Caki2 (cell line): ENCODE measurements at regions not wholly inside any gene's neighbourhood (a gene's known extent, or its start where the extent isn't known, plus 50 kb on each side); places are given as distances from the start of the nearest gene placed in this dataset.
"Not testable (repeated sequence)": the region's sequence is repeated elsewhere in the genome, so short reads cannot be mapped to it uniquely, and the experiment has no call there.

Experiments used
- DNase-seq: peaks from one replicate; pipeline ENCODE4 v3.0.0-alpha.2; 2015; ENCODE audit warnings: low read depth
- in situ Hi-C: cut with HindIII; loops from 2 replicates; pipeline ENCODE4 v1.10.0; 2016; ENCODE audit warnings: low sequenced_read_pairs, low pct_unique_long_range_greater_than_20kb, mixed read lengths

DNA sequence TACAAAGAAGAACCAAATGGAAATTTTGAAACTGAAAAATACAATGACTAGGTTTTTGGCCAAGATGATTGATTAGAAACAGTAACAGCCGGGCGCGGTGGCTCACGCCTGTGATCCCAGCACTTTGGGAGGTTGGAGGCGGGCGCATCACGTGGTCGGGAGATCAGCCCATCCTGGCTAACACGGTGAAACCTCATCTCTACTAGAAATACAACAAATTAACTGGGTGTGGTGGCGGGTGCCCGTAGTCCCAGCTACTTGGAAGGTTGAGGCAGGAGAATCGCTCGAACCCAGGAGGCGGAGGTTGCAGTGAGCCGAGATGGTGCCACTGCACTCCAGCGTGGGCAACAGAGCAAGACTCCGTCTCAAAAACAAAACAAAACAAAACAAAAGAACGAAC lies 785.8 kb upstream of the DDX18 start:
- in situ Hi-C loops, DNase-seq: not testable (repeated sequence)

DNA sequence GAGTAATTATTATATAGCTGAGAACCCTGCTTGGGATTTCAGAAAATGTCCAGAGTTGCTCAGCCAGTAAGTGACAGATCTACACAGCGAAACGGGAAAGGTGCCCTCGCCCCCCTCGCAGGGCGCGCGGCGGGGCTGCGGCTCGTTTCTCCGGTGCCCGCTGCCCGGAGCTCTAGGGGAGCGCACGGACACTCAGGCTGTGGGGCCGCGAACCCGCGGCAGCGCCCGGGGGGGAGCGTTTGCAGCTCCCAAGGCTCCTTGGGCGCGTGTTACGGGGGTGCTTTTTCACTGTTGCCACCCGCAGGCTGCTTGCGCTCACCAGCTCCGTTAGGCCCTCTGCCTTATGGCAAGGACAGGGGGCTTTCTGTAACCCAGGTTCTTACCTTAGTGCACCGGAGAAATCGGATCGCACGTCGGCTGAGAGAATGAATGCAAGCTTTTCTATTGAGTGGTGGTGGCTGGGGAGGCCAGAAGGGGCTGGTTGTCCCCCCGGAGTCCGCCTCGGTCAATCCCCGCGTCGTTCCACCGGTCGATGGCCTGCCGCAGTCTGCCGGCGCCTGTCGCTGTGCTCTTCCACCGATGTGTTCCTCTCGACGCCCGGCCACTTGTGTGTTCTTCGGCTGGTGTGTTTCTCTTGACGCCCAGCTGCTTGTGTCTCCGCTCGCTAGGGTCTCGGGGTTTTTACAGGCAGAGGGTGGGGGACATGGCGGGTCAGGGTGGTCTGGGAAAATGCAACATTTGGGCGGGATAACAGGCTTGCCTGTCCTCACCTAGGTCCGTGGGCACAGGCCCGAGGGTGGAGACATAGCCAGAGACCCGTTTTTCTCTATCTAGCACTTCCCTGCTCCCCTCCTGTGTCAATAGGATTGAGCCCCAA lies 758.8 kb upstream of the DDX18 start:
- in situ Hi-C loops, result no loop called here
- DNase-seq, result no peak

DNA sequence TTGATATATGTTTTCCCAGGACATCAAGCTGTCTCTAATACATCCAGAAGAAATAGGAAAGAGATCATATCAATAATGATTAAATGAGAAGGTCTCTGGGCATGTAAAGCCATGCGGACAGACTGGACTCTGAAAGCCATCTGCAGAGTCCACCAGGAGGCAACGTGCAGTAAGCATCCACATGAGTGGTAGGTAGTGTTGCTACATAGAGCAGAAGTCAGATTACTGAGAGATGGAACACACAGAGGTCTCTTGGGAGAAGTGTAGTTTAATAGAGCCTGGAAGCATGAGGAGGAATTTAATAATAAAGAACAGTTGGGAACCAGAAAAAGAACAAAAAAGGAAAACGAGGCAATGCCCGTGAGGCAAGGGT lies 758.1 kb upstream of the DDX18 start:
- no peak for DNase-seq
- in situ Hi-C loops, result no loop called here

DNA sequence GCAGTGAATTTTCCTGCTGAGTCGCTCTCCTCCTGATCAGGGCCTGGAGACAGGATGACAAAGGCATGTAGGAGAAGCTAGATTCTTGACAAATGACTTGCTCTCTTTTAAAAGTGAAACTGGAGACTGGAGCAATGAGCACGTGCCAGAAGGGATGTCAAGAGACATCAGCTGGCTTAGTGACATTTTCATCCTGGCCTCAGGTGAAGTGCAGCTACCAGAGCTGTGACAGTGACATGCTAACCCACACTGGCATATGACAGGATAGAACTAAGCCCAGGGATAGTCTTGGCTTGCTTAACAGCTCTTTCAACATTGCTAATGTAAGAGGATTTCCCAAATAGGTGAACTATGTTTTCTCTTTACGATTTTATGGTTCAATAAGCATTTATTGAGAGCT lies 757.5 kb upstream of the DDX18 start:
- in situ Hi-C loops, result no loop called here
- no peak for DNase-seq

DNA sequence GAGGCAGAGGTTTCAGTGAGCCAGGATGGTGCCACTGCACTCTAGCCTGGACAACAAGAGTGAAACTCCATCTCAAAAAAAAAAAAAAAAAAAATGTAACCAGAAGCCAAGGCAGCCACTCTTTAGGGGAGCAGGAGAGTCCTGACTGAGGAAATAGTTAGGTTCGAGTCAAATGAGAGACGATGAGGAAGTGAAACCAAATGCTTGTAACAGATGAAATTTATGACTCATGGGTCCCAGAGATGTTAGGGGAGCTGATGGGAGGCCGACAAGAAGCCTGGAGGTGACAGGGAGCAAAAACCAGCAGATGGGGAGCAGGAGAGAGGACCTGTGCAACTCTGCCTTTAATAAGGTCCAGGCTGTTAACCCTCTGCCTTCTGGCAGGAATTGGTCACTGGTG lies 756.1 kb upstream of the DDX18 start:
- in situ Hi-C loops, result no loop called here
- no peak for DNase-seq

DNA sequence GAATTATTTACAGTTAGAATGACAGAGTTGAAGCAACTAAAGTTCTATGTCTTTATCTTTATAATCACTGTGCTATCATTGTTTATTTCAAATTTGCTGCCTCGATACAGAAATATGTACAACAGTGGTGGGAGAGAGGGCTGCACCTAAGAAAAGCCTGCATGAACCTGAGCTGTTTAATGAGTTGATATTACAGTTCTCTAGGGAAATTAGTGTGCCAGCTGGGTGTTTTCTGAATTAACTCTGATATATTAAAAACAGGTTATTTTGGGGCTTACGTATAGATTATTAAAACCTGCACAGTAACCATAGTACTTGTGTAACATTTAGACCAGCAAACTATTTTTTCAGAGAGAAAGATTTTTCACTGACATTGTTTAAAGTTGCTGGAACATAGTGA lies 750.5 kb upstream of the DDX18 start:
- in situ Hi-C loops, result no loop called here
- DNase-seq, result no peak

DNA sequence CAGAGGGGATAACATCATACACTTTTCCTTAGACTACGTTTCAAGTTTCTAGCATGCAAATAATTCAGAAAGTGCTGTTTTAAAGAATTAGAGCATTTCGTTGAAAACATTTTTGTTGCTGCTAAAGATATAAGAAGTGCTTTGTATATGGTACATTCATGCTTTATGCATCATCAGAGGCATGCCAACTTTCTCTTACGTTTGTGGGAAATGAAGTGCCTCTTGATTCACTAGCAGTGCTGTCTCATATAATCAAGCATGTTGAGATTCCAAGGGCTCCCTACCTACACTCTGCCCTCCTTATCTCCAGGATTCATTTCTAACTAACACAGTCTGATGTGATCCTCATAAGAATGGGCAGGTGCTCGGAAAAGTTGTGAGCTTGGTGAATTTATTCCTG lies 748.6 kb upstream of the DDX18 start:
- DNase-seq, result no peak
- in situ Hi-C loops, result no loop called here

DNA sequence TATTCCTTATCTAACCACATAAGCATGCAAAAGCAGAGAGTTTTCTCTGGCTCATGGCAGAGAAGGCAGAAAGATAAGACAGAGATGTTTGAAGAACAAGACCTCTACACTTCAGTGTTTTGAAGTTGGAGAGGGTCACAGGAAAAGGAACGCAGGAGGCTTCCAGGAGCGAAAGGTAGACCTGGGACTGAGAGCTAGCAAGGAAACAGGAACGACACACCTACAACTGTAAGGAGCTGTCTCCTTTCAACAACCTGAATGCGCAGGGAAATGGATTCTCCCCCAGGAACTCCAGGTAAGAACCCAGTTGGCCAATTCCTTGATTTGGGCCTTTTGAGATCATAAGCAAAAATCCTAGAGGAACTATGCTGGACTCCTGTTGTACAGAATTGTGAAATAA lies 746.6 kb upstream of the DDX18 start:
- in situ Hi-C loops, result no loop called here
- no peak for DNase-seq

DNA sequence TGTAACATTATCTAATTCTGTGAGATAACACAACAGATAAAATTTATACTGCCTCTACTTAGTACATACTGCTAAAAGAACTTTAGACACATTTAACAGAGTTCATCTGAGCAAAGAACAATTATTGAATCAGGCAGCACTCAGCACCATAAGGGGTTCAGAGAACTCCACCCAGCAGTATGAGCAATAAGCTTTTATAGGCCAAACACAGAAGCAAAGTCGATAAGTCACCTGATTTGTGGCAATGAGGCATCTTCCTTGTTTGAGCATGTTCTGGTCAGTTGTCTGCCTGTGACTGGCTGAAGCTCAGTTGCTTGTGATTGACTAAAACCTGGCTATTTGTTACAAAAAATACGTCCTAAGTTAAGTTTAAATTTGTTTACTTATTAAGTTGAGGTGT lies 746.1 kb upstream of the DDX18 start:
- no peak for DNase-seq
- in situ Hi-C loops, result no loop called here

DNA sequence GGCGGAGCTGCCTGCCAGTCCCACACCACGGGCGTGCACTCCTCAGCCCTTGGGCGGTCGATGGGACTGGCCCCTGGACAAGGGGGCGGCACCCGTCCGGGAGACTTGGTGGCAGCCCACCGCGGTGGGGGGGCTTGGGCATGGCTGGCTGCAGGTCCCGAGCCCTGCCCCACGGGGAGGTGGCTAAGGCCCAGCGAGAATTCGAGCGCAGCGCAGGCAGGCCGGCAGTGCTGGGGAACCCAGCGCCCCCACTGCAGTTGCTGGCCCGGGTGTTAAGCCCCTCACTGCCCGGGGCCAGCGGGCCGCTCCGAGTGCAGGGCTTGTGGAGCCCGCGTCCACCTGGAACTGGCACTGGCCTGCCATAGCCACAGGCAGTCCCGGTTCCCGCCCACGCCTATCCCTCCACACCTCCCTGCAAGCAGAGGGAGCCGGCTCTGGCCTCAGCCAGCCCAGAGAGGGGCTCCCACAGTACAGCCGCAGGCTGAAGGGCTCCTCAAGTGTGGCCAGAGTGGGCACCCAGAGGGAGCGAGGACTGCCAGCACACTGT lies 742.9 kb upstream of the DDX18 start:
- no peak for DNase-seq
- in situ Hi-C loops, result no loop called here

DNA sequence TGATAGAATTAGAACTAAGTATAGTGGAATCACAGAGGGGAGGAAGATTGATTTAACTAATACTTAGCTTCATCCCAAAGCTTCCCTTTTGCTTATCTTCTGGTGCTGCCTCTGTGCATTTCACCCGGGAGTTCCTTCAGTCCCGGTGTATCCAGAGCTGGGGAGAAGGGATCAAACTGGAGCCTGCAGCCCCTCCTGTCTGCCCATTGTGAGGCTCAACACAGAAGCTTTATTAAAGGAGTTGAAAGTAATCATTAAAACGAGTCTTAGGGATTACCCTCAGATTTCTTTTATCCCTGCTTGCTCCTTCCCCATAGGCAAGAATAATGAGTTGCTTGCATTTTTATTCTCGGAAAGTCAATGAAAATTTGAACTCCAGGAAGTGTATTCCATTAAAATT lies 739.7 kb upstream of the DDX18 start:
- no peak for DNase-seq
- in situ Hi-C loops, result no loop called here

DNA sequence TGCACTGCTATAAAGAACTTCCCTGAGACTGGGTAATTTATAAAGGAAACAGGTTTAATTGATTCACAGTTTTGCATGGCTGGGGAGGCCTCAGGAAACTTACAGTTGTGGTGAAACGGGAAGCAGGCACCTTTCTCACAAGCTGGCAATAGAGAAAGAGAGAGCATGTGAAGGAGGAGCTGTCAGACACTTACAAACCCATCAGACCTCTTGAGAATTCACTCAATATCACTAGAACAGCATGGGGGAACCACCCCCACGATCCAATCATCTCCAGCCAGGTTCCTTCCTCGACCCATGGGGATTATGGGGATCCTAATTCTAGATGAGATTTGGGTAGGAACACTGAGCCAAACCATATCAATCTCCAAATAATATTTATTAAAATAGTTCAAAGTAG lies 729.2 kb upstream of the DDX18 start:
- no peak for DNase-seq
- in situ Hi-C loops, result no loop called here

DNA sequence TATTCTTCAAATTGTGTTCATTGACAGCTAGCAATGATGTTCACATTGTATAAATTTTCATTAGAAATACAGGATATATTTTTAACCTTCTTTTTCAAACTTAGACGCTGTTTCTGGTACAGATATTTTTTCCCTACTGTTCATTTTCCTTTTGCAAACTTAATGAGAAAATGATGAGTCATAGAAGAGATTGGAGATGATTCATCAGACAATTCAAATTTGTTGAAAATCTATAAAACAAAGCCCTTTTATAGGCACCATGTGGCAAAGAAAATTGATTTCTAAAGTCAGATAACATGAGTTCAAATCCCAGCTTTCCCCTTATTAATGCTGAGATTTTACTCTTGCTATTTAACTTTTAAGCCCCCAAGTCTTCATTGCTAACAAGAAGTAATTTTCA lies 728.8 kb upstream of the DDX18 start:
- in situ Hi-C loops, result no loop called here
- no peak for DNase-seq

DNA sequence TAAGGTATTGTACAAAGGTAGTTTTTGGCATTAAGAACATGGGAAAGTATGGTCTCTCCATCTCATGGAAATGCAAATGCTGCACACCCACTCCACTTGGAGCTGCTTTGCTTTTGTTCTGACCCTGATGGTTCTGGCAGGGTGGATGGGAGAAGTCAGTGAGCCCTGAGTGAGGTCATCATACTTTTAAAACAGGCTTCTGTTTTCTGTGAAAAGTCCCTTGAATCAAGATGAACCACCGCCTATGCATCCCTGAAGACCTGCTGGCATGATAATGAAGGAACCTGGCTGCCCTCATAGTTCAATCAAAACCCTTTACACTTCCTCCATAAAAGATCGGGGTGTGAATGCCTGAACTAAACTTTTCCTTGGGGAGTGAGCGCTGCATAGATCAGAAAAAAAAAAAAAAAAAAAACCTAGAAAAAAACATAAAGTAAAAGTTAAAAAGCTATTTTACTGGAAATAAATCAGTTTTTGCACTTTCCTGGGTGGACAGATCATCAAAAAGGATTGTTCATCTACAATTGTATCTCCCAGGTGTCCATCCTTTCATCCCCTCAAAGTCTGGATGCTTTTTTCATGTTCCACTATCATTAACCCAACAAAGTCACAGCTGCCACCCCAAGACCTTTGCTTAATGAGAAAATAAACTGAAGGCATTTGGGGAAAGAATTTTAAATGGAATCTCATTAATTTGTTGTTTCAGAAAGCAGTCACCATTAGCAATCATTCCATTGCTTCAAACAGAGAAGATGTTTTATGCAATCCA lies 728.1 kb upstream of the DDX18 start:
- DNase-seq, result no peak
- in situ Hi-C loops, result no loop called here

DNA sequence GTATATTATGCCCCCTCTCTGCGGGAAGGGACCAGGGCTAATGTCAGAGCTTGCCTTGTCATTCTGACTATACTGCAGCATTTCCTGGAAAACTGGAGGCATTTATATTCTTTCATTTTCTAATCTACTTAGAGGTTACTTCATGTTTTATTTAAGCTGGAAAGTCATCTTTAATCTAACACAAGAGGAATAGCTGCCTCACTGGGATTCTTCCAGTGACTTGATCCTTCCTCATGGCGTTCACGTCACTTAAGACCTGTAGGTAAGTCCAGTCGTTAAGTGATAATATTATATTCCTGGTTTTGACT lies 727.6 kb upstream of the DDX18 start:
- no peak for DNase-seq
- in situ Hi-C loops, result no loop called here

DNA sequence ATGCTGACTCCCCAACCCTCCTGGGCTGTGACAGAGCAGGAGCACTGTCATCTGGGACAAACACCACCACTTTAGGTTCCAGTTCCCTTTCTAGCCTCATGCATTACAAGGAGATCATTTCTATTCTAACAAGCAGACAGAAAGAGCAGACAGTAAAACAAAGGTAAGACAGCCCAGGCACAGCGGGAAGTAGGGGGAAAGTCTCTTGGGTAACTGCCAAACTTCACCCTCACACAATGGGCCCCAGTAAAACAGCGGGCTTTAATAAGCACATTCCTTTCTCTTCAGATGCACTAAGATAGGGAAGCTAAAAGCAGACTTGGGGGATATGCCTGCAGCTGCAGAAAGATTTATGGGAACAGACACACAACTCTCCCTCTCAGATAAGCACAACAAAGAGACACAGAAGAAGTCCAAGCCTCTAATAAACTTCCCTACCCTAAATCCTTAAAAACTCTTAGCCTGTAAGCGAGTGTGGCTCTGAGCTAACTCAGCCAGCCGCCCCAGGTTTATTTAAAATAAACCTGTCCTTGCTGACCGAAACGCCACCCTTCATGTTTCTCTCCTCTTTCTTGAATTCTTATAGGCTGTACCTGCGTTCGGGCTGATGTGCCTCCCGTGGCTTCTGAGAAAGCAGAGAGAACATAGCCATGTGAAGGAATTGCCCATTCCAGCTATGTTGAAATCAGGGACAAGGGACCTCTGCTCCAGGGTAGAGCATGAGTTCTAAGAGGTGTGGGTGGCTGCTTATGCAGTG lies 726.8 kb upstream of the DDX18 start:
- DNase-seq, result no peak
- in situ Hi-C loops, result no loop called here

DNA sequence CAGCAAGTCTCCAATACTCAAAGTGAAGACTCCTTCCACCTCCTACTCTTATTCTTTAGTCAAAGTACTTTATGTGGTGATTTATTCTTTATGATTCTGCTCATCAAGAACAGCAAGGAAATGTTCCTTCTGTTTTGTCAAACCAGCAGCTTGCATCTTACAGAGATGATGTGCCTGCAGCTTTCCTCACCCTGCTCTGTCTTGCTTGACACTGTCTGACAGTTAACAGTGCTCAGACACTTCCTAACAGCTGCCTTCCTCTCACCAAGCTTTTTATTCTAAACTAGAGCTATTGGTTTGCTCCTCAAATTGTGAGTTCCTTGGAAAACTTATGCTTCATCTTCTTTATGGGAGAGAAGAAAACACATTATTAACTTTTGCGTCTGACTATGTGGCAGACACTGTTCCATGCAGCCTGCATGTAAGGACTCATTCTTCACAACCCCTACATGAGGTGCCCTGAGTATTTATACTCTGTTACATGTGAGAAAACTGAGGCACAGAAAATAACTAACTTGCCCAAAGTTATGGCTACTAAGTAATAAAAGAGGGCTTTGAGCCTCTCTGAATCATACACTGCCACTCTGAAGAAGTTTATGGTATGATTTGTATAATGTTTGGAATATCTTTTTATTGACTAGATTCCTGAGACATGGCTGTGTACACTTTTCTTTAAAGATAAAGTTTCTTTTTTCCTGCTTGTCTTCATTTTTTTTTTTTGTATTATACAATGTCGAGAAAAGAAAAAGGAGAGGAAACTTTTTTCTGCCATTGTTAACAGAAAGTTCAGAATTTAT lies 723.3 kb upstream of the DDX18 start:
- DNase-seq, result no peak
- in situ Hi-C loops, result no loop called here

DNA sequence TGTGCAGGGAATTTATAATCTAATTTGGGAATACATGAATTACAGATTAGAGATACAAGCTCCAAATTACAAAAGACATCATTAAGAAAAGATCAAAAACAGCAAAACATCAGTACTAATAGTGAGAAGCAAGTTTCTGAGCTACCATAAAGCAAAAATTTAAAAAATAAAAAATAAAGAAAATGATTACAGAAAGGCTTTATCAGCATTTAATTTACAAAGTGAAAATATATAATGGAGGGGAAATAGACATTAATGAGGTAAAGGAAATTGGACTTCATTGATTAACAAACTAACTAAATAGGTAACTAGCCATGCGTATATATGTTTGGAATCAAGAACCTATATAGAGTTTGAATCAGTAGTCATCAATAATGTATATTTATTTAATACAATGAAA lies 712.9 kb upstream of the DDX18 start:
- DNase-seq, result no peak
- in situ Hi-C loops, result no loop called here
